ENCODE measurements at regions not wholly inside any gene's neighbourhood (a gene's known extent, or its start where the extent isn't known, plus 50 kb on each side); places are given as distances from the start of the nearest gene placed in this dataset.

- Histone ChIP-seq H3K27me3 (no peaks in the 10 kb centered on the region), H3K27ac (no peak overlapping the region), H3K36me3 (ENCODE audit: low read depth, missing control alignments) (no peaks in the 10 kb centered on the region), H3K4me1 (no peaks in the 10 kb centered on the region), H3K9me3 (no peaks in the 10 kb centered on the region), H3K4me3 (no peak overlapping the region)
- no peak for TF ChIP-seq POLR2A (IDR thresholded peaks at IDR 0.05)
- TF ChIP-seq CTCF (IDR thresholded peaks at IDR 0.05), result no peak
- 82 to 93% methylated on average over 1 of the region's 1 CpG for WGBS, 2 donors
- intact Hi-C loops (cut with DNase I; ENCODE audit: low total_unique reads), result no loop called here
- DNase-seq, result no peak
Observed at GRCh38 chr13:111638233-111638632, 317.8 kb downstream of the TEX29 start.

GRCh38 chr13:111639196-111639705 lies 318.8 kb downstream of the TEX29 start:
- no peaks in the 10 kb centered on the region for H3K36me3 ChIP-seq (ENCODE audit: low read depth, missing control alignments)
- no peak overlapping the region for H3K27ac ChIP-seq
- intact Hi-C loops (cut with DNase I; ENCODE audit: low total_unique reads), result no loop called here
- DNase-seq, result no peak
- H3K27me3 ChIP-seq, result no peaks in the 10 kb centered on the region
- no peaks in the 10 kb centered on the region for H3K9me3 ChIP-seq
- TF ChIP-seq CTCF (IDR thresholded peaks at IDR 0.05), result no peak
- no peak for TF ChIP-seq POLR2A (IDR thresholded peaks at IDR 0.05)
- 66 to 81% methylated on average over 9 to 10 of the region's 10 CpGs for WGBS, 2 donors
- no peak overlapping the region for H3K4me3 ChIP-seq
- H3K4me1 ChIP-seq, result no peaks in the 10 kb centered on the region

- no peak for DNase-seq
- H3K27ac ChIP-seq, result no peak overlapping the region
- no peaks in the 10 kb centered on the region for H3K27me3 ChIP-seq
- WGBS, 2 donors, result 68 to 81% methylated on average over 13 of the region's 13 CpGs
- TF ChIP-seq CTCF (IDR thresholded peaks at IDR 0.05) (no peak), POLR2A (IDR thresholded peaks at IDR 0.05) (no peak)
- H3K9me3 ChIP-seq, result no peaks in the 10 kb centered on the region
- intact Hi-C loops (cut with DNase I; ENCODE audit: low total_unique reads), result no loop called here
- H3K36me3 ChIP-seq (ENCODE audit: low read depth, missing control alignments), result no peaks in the 10 kb centered on the region
- no peak overlapping the region for H3K4me3 ChIP-seq
- no peaks in the 10 kb centered on the region for H3K4me1 ChIP-seq
Observed at GRCh38 chr13:111640006-111640405, 319.6 kb downstream of the TEX29 start.

GRCh38 chr13:111640476-111640875 lies 320.0 kb downstream of the TEX29 start:
- no peak overlapping the region for H3K4me3 ChIP-seq
- intact Hi-C loops (cut with DNase I; ENCODE audit: low total_unique reads), result no loop called here
- DNase-seq, result no peak
- H3K9me3 ChIP-seq, result no peaks in the 10 kb centered on the region
- no peaks in the 10 kb centered on the region for H3K36me3 ChIP-seq (ENCODE audit: low read depth, missing control alignments)
- H3K4me1 ChIP-seq, result no peaks in the 10 kb centered on the region
- no peak overlapping the region for H3K27ac ChIP-seq
- no peaks in the 10 kb centered on the region for H3K27me3 ChIP-seq
- no peak for TF ChIP-seq POLR2A (IDR thresholded peaks at IDR 0.05)
- TF ChIP-seq CTCF (IDR thresholded peaks at IDR 0.05), result no peak
- 79 to 81% methylated on average over 9 of the region's 9 CpGs for WGBS, 2 donors

GRCh38 chr13:111642156-111642767 lies 321.8 kb downstream of the TEX29 start:
- DNase-seq, result no peak
- WGBS, 2 donors, result 58 to 60% methylated on average over 8 to 12 of the region's 12 CpGs
- H3K27ac ChIP-seq, result no peak overlapping the region
- no peak overlapping the region for H3K4me3 ChIP-seq
- no peak for TF ChIP-seq POLR2A (IDR thresholded peaks at IDR 0.05)
- no peak for TF ChIP-seq CTCF (IDR thresholded peaks at IDR 0.05)
- no peaks in the 10 kb centered on the region for H3K4me1 ChIP-seq
- intact Hi-C loops (cut with DNase I; ENCODE audit: low total_unique reads), result no loop called here
- no peaks in the 10 kb centered on the region for H3K27me3 ChIP-seq
- H3K9me3 ChIP-seq, result no peaks in the 10 kb centered on the region
- H3K36me3 ChIP-seq (ENCODE audit: low read depth, missing control alignments), result no peaks in the 10 kb centered on the region

Measured in testis (tissue), 2 donors.